GM23248 (cell line): ENCODE measurements at regions not wholly inside any gene's neighbourhood (a gene's known extent, or its start where the extent isn't known, plus 50 kb on each side); places are given as distances from the start of the nearest gene placed in this dataset.

Source experiments
- EZH2 ChIP-seq: fragments of 200-600 bp; sonication (generic); IDR thresholded peaks from 2 replicates; pipeline ENCODE4 v1.6.1; 2018; ENCODE audit warnings: antibody characterized with exemption, mild to moderate bottlenecking; ENCODE audit not compliant: insufficient read depth, poor library complexity, severe bottlenecking
- EZH2phosphoT487 ChIP-seq: fragments of 200-600 bp; sonication (generic); IDR thresholded peaks from 2 replicates; pipeline ENCODE4 v1.6.1; 2018; ENCODE audit warnings: antibody characterized with exemption, moderate library complexity, mild to moderate bottlenecking, low read depth; ENCODE audit not compliant: insufficient read depth

DNA sequence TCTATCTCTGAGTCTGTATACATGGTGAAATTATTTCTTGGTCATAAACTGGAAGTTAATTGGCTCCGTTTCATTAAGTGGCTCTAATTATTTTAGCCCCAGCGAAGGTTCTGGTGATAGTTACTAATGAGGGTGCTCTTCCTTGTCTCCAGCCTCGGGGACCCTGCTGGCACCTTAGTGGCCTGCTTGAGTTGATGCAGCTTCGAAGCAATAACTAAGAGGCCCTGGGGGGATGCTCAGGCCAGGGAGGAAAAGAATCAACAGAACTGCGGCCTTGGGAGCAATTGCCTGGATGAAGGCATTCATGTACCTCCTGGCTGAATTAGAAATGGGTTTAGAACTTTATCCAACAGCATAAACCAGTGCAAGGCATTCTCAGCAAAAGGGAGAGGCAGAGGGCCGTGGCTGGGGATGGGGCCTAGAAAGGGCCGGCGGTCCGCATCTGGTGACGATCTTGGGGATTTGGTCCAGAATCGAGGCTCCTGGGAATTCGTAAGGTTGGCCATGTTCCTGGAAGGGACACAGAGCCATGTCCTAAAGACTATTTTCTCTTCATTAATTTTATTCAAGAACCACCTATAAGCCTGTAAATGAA lies 100.0 kb upstream of the AJAP1 start:
- TF ChIP-seq EZH2 (no peak), EZH2phosphoT487 (no peak)
